ENCODE measurements at regions not wholly inside any gene's neighbourhood (a gene's known extent, or its start where the extent isn't known, plus 50 kb on each side); places are given as distances from the start of the nearest gene placed in this dataset.

DNA sequence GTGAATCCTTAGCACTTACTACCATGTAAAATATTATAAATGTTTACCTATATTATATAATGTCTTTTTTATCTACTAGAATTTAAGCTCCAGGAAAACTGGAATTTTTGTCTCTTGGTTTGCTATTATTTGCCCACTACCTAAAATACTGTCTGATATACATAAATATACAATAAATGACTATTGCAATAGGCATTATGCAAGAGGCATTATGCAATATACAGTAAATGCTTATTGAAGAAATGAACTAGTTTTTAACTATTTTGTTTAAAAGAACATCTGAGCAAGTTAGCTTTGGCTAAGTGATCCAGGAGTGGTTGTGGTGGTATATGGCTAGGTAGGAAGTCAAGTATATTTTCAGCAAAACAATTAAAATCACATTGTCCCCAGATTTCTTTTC lies 640.2 kb upstream of the PKN2 start:
- TF ChIP-seq CTCF (conservative IDR thresholded peaks at IDR 0.05; ENCODE audit: low read depth, low read length) (no peak), EZH2 (IDR thresholded peaks at IDR 0.05; ENCODE audit: borderline replicate concordance, low read depth, low read length, poor library complexity, severe bottlenecking) (no peak)

Measured in A673 (cell line).